Endothelial cell of umbilical vein (primary cell): ENCODE measurements at regions not wholly inside any gene's neighbourhood (a gene's known extent, or its start where the extent isn't known, plus 50 kb on each side); places are given as distances from the start of the nearest gene placed in this dataset.

Experiments used
- BruUV-seq: library from RNA; stranded (reverse); fragments of 400-500 nt; replicated peaks from 2 replicates; lab custom pipeline; 2021; lab: Mats Ljungman, UMichigan
- CTCF ChIA-PET: fragments of 300-600, 350-600 bp; sonication (Branson Sonifier 250); formaldehyde crosslinking; loops from one replicate; lab custom pipeline; 2021; ENCODE audit warnings: antibody characterized with exemption, inconsistent platforms; lab: Charles Lee
- POLR2A ChIA-PET: fragments of 300-600, 350-600 bp; sonication (Branson Sonifier 250); formaldehyde crosslinking; loops from one replicate; lab custom pipeline; 2021; ENCODE audit warnings: antibody characterized with exemption, inconsistent platforms; lab: Charles Lee
- DNase-seq: peaks from one replicate; pipeline ENCODE4 v3.0.0-alpha.2; 2011; ENCODE audit warnings: low read depth, low spot score
- FAIRE-seq: peaks from 2 replicates; lab custom pipeline; 2011; peaks lifted over from hg19 to GRCh38; lab: Jason Lieb, UNC
- H2AFZ ChIP-seq: 2 replicates; pipeline ENCODE4 v1.6.0; 2012; ENCODE audit warnings: low read depth, low read length, control low read depth, inconsistent platforms
- H3K27ac ChIP-seq: 2 replicates; pipeline ENCODE4 v1.5.1; 2011; ENCODE audit warnings: low read depth, mild to moderate bottlenecking, control low read depth, low read length, moderate library complexity; ENCODE audit not compliant: insufficient read depth
- H3K27me3 ChIP-seq, 2 experiments: 2 replicates each; pipeline versions ENCODE4 v1.6.0 to v1.6.1; 2011; ENCODE audit warnings: low read length in 2 of 2, mixed read lengths in 1 of 2; ENCODE audit not compliant: control insufficient read depth in 2 of 2, insufficient read depth in 2 of 2
- H3K36me3 ChIP-seq, 2 experiments: 2 replicates in 1 of 2; 3 replicates in 1 of 2; pipeline ENCODE4 v1.5.1; 2011; ENCODE audit warnings: low read length in 2 of 2, mild to moderate bottlenecking in 1 of 2, moderate library complexity in 1 of 2; ENCODE audit not compliant: control insufficient read depth in 2 of 2, insufficient read depth in 2 of 2; ENCODE audit errors: extremely low read depth in 1 of 2
- H3K4me1 ChIP-seq: 3 replicates; pipeline ENCODE4 v1.5.1; 2011; ENCODE audit warnings: mild to moderate bottlenecking, low read length; ENCODE audit not compliant: control insufficient read depth, insufficient read depth; ENCODE audit errors: extremely low read depth
- H3K4me2 ChIP-seq: 2 replicates; pipeline ENCODE4 v1.6.1; 2011; ENCODE audit warnings: low read length, control low read depth, mixed read lengths; ENCODE audit not compliant: insufficient read depth
- H3K4me3 ChIP-seq, 3 experiments: fragments of 200-600 bp in 1 of 3; sonication (generic), shearing (Covaris generic) in 1 of 3; replicated peaks in 1 of 3; 2 replicates each; pipeline ENCODE4 v1.5.1; 2011 to 2016; ENCODE audit warnings: control low read depth in 3 of 3, low read length in 3 of 3, mild to moderate bottlenecking in 2 of 3, inconsistent platforms in 1 of 3, low read depth in 1 of 3, moderate library complexity in 1 of 3; ENCODE audit not compliant: insufficient read depth in 1 of 3
- H3K79me2 ChIP-seq: 2 replicates; pipeline ENCODE4 v1.6.0; 2012; ENCODE audit warnings: low read length, inconsistent platforms; ENCODE audit not compliant: control insufficient read depth, insufficient read depth
- H3K9ac ChIP-seq: replicated peaks from 2 replicates; pipeline ENCODE3; 2011; ENCODE audit warnings: low read length, control low read depth; ENCODE audit not compliant: insufficient read depth; ENCODE audit errors: extremely low read depth
- H3K9me1 ChIP-seq: replicated peaks from 3 replicates; pipeline ENCODE4 v1.6.0; 2011; ENCODE audit warnings: mild to moderate bottlenecking, low read length; ENCODE audit not compliant: control insufficient read depth, insufficient read depth; ENCODE audit errors: extremely low read depth
- H3K9me3 ChIP-seq: replicated peaks from 2 replicates; pipeline ENCODE4 v1.5.1; 2012; ENCODE audit warnings: low read length, inconsistent platforms; ENCODE audit not compliant: control insufficient read depth, insufficient read depth
- H4K20me1 ChIP-seq: replicated peaks from 2 replicates; pipeline ENCODE3; 2011; ENCODE audit warnings: mild to moderate bottlenecking, low read length; ENCODE audit not compliant: control insufficient read depth, insufficient read depth; ENCODE audit errors: extremely low read depth
- EZH2 ChIP-seq: IDR thresholded peaks from 2 replicates; pipeline ENCODE4 v1.6.1; 2012; ENCODE audit warnings: borderline replicate concordance, low read depth, mild to moderate bottlenecking, moderate library complexity, low read length, inconsistent platforms; ENCODE audit not compliant: severe bottlenecking
- FOS ChIP-seq: IDR thresholded peaks from 2 replicates; pipeline ENCODE4 v1.6.1; 2011; ENCODE audit warnings: mild to moderate bottlenecking, low read length, moderate library complexity, borderline replicate concordance; ENCODE audit not compliant: insufficient read depth
- GATA2 ChIP-seq: IDR thresholded peaks from 2 replicates; pipeline ENCODE4 v1.7.0; 2011; ENCODE audit warnings: low read depth, mild to moderate bottlenecking, moderate library complexity, mixed read lengths, low read length; ENCODE audit not compliant: insufficient read length, insufficient read depth
- JUN ChIP-seq: IDR thresholded peaks from 2 replicates; pipeline ENCODE4 v1.6.1; 2011; ENCODE audit warnings: borderline replicate concordance, low read depth; ENCODE audit not compliant: insufficient read length, insufficient read depth
- MYC ChIP-seq: IDR thresholded peaks from one replicate; pipeline ENCODE4 v1.6.1; 2011; ENCODE audit warnings: mild to moderate bottlenecking, low read depth, low read length
- POLR2A ChIP-seq: IDR thresholded peaks from 2 replicates; pipeline ENCODE4 v1.6.1; 2012; ENCODE audit warnings: low read depth, mild to moderate bottlenecking, control low read depth, low read length
- POLR2AphosphoS5 ChIP-seq: IDR thresholded peaks from 2 replicates; pipeline ENCODE4 v1.6.1; 2012; ENCODE audit warnings: low read depth, mild to moderate bottlenecking, control low read depth, low read length, moderate library complexity; ENCODE audit not compliant: insufficient read depth
- dilution Hi-C: fragments of 300-500 bp; cut with MboI; formaldehyde crosslinking; loops from one replicate; pipeline ENCODE4 v1.15.0; 2019; ENCODE audit warnings: low sequenced_read_pairs; ENCODE audit not compliant: extremely low pct_ligation_motif_present
- intact Hi-C: fragments of 100-400 bp; cut with micrococcal nuclease; formaldehyde crosslinking; loops from one replicate; pipeline ENCODE4 v1.10.0; 2022
- TF ChIP-seq, protein P1 (sequence below), 2 donors: IDR thresholded peaks; 1 replicate in 1 of 2; 2 replicates in 1 of 2; pipeline ENCODE4 v1.5.1; 2011; ENCODE audit warnings: low read length in 2 of 2, mild to moderate bottlenecking in 2 of 2, moderate library complexity in 2 of 2, control low read depth in 1 of 2, inconsistent platforms in 1 of 2, low read depth in 1 of 2; ENCODE audit not compliant: insufficient read depth in 1 of 2; ENCODE audit errors: extremely low read depth in 1 of 2
- TF ChIP-seq, protein P2 (sequence below): IDR thresholded peaks from 2 replicates; pipeline ENCODE4 v1.6.1; 2011; ENCODE audit not compliant: insufficient read depth, insufficient read length

DNA sequence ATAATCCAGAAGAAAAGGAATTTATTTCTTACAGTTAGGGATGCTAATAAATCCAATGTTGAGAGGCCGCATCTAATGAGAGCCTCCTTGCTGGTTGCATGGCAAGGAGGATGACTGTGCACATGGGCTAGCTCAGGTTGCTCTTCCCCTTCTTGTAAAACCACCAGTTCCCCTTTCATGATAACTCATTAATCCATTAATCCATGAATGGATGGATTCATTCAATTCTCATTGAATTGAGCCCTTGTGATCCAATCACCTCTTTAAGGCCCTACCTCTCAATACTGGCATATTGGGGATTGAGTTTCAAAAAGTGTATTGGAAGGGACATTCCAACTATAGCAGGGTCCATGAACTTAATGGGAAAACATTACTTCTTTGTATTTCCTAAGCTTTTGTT lies 149.5 kb downstream of the BMP2 start:
- POLR2A ChIA-PET: interaction anchor here (0.6 kb wide), 1 partner anchor 332 kb away, joined by 3 read pairs; no protein-coding TSS in a partner anchor
- H2AFZ ChIP-seq: no peak overlapping the region
- dilution Hi-C loops (no loop called here), intact Hi-C loops (no loop called here)
- peaks cover 0 to 2% of the 10 kb centered on the region in 2 experiments for H3K27me3 ChIP-seq
- no peak overlapping the region for H3K4me3 ChIP-seq
- DNase-seq (no peak), FAIRE-seq (no peak)
- CTCF ChIA-PET: interaction anchor here (0.6 kb wide), 1 partner anchor 442 kb away, joined by 3 read pairs; no protein-coding TSS in a partner anchor
- BruUV-seq: no TSS peak
- H3K9ac ChIP-seq: no peak overlapping the region
- H4K20me1 ChIP-seq: no peaks in the 10 kb centered on the region
- H3K27ac ChIP-seq: no peak overlapping the region
- no peaks in the 10 kb centered on the region for H3K79me2 ChIP-seq
- no peak for TF ChIP-seq MYC
- TF ChIP-seq FOS: no peak
- no peak for TF ChIP-seq EZH2
- TF ChIP-seq JUN: no peak
- TF ChIP-seq, protein P1, sequence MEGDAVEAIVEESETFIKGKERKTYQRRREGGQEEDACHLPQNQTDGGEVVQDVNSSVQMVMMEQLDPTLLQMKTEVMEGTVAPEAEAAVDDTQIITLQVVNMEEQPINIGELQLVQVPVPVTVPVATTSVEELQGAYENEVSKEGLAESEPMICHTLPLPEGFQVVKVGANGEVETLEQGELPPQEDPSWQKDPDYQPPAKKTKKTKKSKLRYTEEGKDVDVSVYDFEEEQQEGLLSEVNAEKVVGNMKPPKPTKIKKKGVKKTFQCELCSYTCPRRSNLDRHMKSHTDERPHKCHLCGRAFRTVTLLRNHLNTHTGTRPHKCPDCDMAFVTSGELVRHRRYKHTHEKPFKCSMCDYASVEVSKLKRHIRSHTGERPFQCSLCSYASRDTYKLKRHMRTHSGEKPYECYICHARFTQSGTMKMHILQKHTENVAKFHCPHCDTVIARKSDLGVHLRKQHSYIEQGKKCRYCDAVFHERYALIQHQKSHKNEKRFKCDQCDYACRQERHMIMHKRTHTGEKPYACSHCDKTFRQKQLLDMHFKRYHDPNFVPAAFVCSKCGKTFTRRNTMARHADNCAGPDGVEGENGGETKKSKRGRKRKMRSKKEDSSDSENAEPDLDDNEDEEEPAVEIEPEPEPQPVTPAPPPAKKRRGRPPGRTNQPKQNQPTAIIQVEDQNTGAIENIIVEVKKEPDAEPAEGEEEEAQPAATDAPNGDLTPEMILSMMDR (IDR thresholded peaks at IDR 0.05; ENCODE audit: extremely low read depth in 1 of 2, insufficient read depth in 1 of 2, low read depth in 1 of 2, low read length in 2 of 2): no peak
- TF ChIP-seq, protein P2, sequence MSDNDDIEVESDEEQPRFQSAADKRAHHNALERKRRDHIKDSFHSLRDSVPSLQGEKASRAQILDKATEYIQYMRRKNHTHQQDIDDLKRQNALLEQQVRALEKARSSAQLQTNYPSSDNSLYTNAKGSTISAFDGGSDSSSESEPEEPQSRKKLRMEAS: no peak
- no peak for TF ChIP-seq POLR2A
- no peak for TF ChIP-seq GATA2
- no peak for TF ChIP-seq POLR2AphosphoS5
- H3K4me2 ChIP-seq: no peak overlapping the region
- no peaks in the 10 kb centered on the region for H3K9me1 ChIP-seq
- H3K36me3 ChIP-seq: no peaks in the 10 kb centered on the region
- H3K9me3 ChIP-seq: no peaks in the 10 kb centered on the region
- H3K4me1 ChIP-seq: no peaks in the 10 kb centered on the region
